ENCODE measurements at regions not wholly inside any gene's neighbourhood (a gene's known extent, or its start where the extent isn't known, plus 50 kb on each side); places are given as distances from the start of the nearest gene placed in this dataset.

- ChIA-PET CTCF (interaction anchor here (0.8 kb wide), 1 partner anchor 976 kb away, joined by 3 read pairs; no protein-coding TSS in a partner anchor), POLR2A (no interaction called here)
- Mint-ChIP-seq H3K4me3 (no peak overlapping the region), H3K4me1 (no peaks in the 10 kb centered on the region), H3K9me3 (no peaks in the 10 kb centered on the region), H3K36me3 (ENCODE audit: low read depth) (no peaks in the 10 kb centered on the region), H3K27me3 (peaks cover 2% of the 10 kb centered on the region), H3K27ac (no peak overlapping the region)
- no peak for DNase-seq
Observed at GRCh38 chr1:240693036-240693435, 81.1 kb upstream of the GREM2 start.

GRCh38 chr1:240691909-240692705, 80.2 kb upstream of the GREM2 start:
- POLR2A ChIA-PET = no interaction called here
- peaks cover 2% of the 10 kb centered on the region for H3K27me3 Mint-ChIP-seq
- no peak overlapping the region for H3K27ac Mint-ChIP-seq
- no peaks in the 10 kb centered on the region for H3K36me3 Mint-ChIP-seq (ENCODE audit: low read depth)
- CTCF ChIA-PET = interaction anchor here (0.7 to 1.6 kb wide), 2 partner anchors 236 to 246 kb away, joined by 3 to 6 read pairs; no protein-coding TSS in a partner anchor
- DNase-seq = no peak
- H3K9me3 Mint-ChIP-seq = peaks cover 3% of the 10 kb centered on the region
- no peak overlapping the region for H3K4me3 Mint-ChIP-seq
- H3K4me1 Mint-ChIP-seq = peaks cover 9% of the 10 kb centered on the region

GRCh38 chr1:240691501-240691900, 79.5 kb upstream of the GREM2 start:
- Mint-ChIP-seq H3K4me3 (no peak overlapping the region), H3K36me3 (ENCODE audit: low read depth) (no peaks in the 10 kb centered on the region), H3K4me1 (peaks cover 9% of the 10 kb centered on the region), H3K9me3 (peaks cover 3% of the 10 kb centered on the region), H3K27me3 (peaks cover 2% of the 10 kb centered on the region), H3K27ac (no peak overlapping the region)
- POLR2A ChIA-PET = no interaction called here
- CTCF ChIA-PET = interaction anchor here (1.6 kb wide), 1 partner anchor 236 kb away, joined by 6 read pairs; no protein-coding TSS in a partner anchor
- DNase-seq = no peak

- POLR2A ChIA-PET = no interaction called here
- Mint-ChIP-seq H3K4me1 (peaks cover 9% of the 10 kb centered on the region), H3K4me3 (no peak overlapping the region), H3K27ac (peak overlapping the region; percentile 55), H3K36me3 (ENCODE audit: low read depth) (no peaks in the 10 kb centered on the region), H3K27me3 (peaks cover under 1% of the 10 kb centered on the region), H3K9me3 (peaks cover 3% of the 10 kb centered on the region)
- DNase-seq = peak; percentile 20
- CTCF ChIA-PET = no interaction called here
Observed at GRCh38 chr1:240687820-240688219, 75.9 kb upstream of the GREM2 start.

GRCh38 chr1:240683576-240683975, 71.6 kb upstream of the GREM2 start:
- ChIA-PET CTCF (no interaction called here), POLR2A (interaction anchor here (0.7 kb wide), 1 partner anchor 38 kb away, joined by 3 read pairs; no protein-coding TSS in a partner anchor)
- Mint-ChIP-seq H3K27ac (no peak overlapping the region), H3K9me3 (peaks cover 7% of the 10 kb centered on the region), H3K36me3 (ENCODE audit: low read depth) (no peaks in the 10 kb centered on the region), H3K4me1 (peaks cover 9% of the 10 kb centered on the region), H3K4me3 (no peak overlapping the region), H3K27me3 (no peaks in the 10 kb centered on the region)
- DNase-seq = no peak

- ChIA-PET CTCF (no interaction called here), POLR2A (no interaction called here)
- Mint-ChIP-seq H3K36me3 (ENCODE audit: low read depth) (no peaks in the 10 kb centered on the region), H3K27me3 (no peaks in the 10 kb centered on the region), H3K4me3 (no peak overlapping the region), H3K27ac (no peak overlapping the region), H3K4me1 (peaks cover 7% of the 10 kb centered on the region), H3K9me3 (peaks cover 6% of the 10 kb centered on the region)
- DNase-seq = no peak
Observed at GRCh38 chr1:240682859-240683242, 70.9 kb upstream of the GREM2 start.

- no peak for DNase-seq
- peaks cover 4% of the 10 kb centered on the region for H3K9me3 Mint-ChIP-seq
- ChIA-PET POLR2A (no interaction called here), CTCF (no interaction called here)
- H3K27me3 Mint-ChIP-seq = no peaks in the 10 kb centered on the region
- H3K27ac Mint-ChIP-seq = no peak overlapping the region
- no peaks in the 10 kb centered on the region for H3K36me3 Mint-ChIP-seq (ENCODE audit: low read depth)
- H3K4me1 Mint-ChIP-seq = peaks cover 2% of the 10 kb centered on the region
- H3K4me3 Mint-ChIP-seq = no peak overlapping the region
Observed at GRCh38 chr1:240682166-240682858, 70.4 kb upstream of the GREM2 start.

GRCh38 chr1:240672132-240672811, 60.3 kb upstream of the GREM2 start:
- H3K4me3 Mint-ChIP-seq = no peak overlapping the region
- DNase-seq = no peak
- H3K36me3 Mint-ChIP-seq (ENCODE audit: low read depth) = no peaks in the 10 kb centered on the region
- ChIA-PET CTCF (no interaction called here), POLR2A (no interaction called here)
- H3K4me1 Mint-ChIP-seq = peaks cover 3% of the 10 kb centered on the region
- no peak overlapping the region for H3K27ac Mint-ChIP-seq
- H3K27me3 Mint-ChIP-seq = no peaks in the 10 kb centered on the region
- no peaks in the 10 kb centered on the region for H3K9me3 Mint-ChIP-seq

- ChIA-PET POLR2A (no interaction called here), CTCF (interaction anchor here (0.6 kb wide), 1 partner anchor 514 kb away, joined by 5 read pairs; no protein-coding TSS in a partner anchor)
- Mint-ChIP-seq H3K9me3 (peaks cover 6% of the 10 kb centered on the region), H3K36me3 (ENCODE audit: low read depth) (no peaks in the 10 kb centered on the region), H3K4me3 (no peak overlapping the region), H3K4me1 (peaks cover 14% of the 10 kb centered on the region), H3K27me3 (no peaks in the 10 kb centered on the region), H3K27ac (no peak overlapping the region)
- no peak for DNase-seq
Observed at GRCh38 chr1:240667351-240667750, 55.4 kb upstream of the GREM2 start.

- H3K9me3 Mint-ChIP-seq = peaks cover 6% of the 10 kb centered on the region
- H3K27me3 Mint-ChIP-seq = no peaks in the 10 kb centered on the region
- H3K36me3 Mint-ChIP-seq (ENCODE audit: low read depth) = no peaks in the 10 kb centered on the region
- H3K4me1 Mint-ChIP-seq = peaks cover 14% of the 10 kb centered on the region
- DNase-seq = no peak
- ChIA-PET POLR2A (no interaction called here), CTCF (no interaction called here)
- no peak overlapping the region for H3K4me3 Mint-ChIP-seq
- no peak overlapping the region for H3K27ac Mint-ChIP-seq
Observed at GRCh38 chr1:240666568-240667198, 54.7 kb upstream of the GREM2 start.

- POLR2A ChIA-PET = no interaction called here
- peaks cover 14% of the 10 kb centered on the region for H3K4me1 Mint-ChIP-seq
- H3K9me3 Mint-ChIP-seq = peaks cover 9% of the 10 kb centered on the region
- no peaks in the 10 kb centered on the region for H3K36me3 Mint-ChIP-seq (ENCODE audit: low read depth)
- H3K27me3 Mint-ChIP-seq = no peaks in the 10 kb centered on the region
- H3K27ac Mint-ChIP-seq = no peak overlapping the region
- DNase-seq = no peak
- H3K4me3 Mint-ChIP-seq = no peak overlapping the region
- CTCF ChIA-PET = no interaction called here
Observed at GRCh38 chr1:240663169-240663879, 51.4 kb upstream of the GREM2 start.

All from activated CD4-positive, alpha-beta T cell treated with anti-CD3 and anti-CD28 coated beads, Interleukin-2, amount 10 ng/mL, durations not matched to agents 7 days and 5 days (primary cell).